DOHH2 (cell line): ENCODE measurements at regions not wholly inside any gene's neighbourhood (a gene's known extent, or its start where the extent isn't known, plus 50 kb on each side); places are given as distances from the start of the nearest gene placed in this dataset.

Experiments
- H3F3A ChIP-seq: fragments of 200-600 bp; sonication (generic), shearing (Covaris generic); 2 replicates; pipeline ENCODE4 v1.6.0; 2016; ENCODE audit warnings: antibody characterized with exemption, mild to moderate bottlenecking; ENCODE audit not compliant: control insufficient read depth, insufficient read depth
- H3K27ac ChIP-seq: fragments of 200-600 bp; sonication (generic); 2 replicates; pipeline ENCODE4 v1.5.1; 2014; ENCODE audit warnings: low read depth, mild to moderate bottlenecking, low read length, moderate library complexity
- H3K27me3 ChIP-seq: fragments of 200-600 bp; sonication (generic); 2 replicates; pipeline ENCODE4 v1.6.1; 2014; ENCODE audit warnings: mild to moderate bottlenecking, low read length, mixed read lengths; ENCODE audit not compliant: control insufficient read depth
- H3K36me3 ChIP-seq: fragments of 200-600 bp; sonication (generic); 2 replicates; pipeline ENCODE4 v1.6.1; 2014; ENCODE audit warnings: mild to moderate bottlenecking, low read length, moderate library complexity, mixed read lengths; ENCODE audit not compliant: control insufficient read depth
- H3K4me1 ChIP-seq: fragments of 200-600 bp; sonication (generic); 2 replicates; pipeline ENCODE4 v1.6.1; 2014; ENCODE audit warnings: mild to moderate bottlenecking, low read length, mixed read lengths; ENCODE audit not compliant: control insufficient read depth
- H3K4me2 ChIP-seq: fragments of 200-600 bp; sonication (generic); 2 replicates; pipeline ENCODE4 v1.6.0; 2014; ENCODE audit warnings: mild to moderate bottlenecking, low read length, moderate library complexity
- H3K4me3 ChIP-seq: fragments of 200-600 bp; sonication (generic); 2 replicates; pipeline ENCODE4 v1.5.1; 2014; ENCODE audit warnings: mild to moderate bottlenecking, low read length, mixed read lengths
- H3K79me2 ChIP-seq: fragments of 200-600 bp; sonication (generic); 2 replicates; pipeline ENCODE4 v1.6.1; 2014; ENCODE audit warnings: mild to moderate bottlenecking, low read length, mixed read lengths; ENCODE audit not compliant: control insufficient read depth
- H3K9me2 ChIP-seq: fragments of 200-600 bp; sonication (generic); replicated peaks from 2 replicates; pipeline ENCODE4 v1.6.1; 2014; ENCODE audit warnings: mild to moderate bottlenecking, low read length, mixed read lengths; ENCODE audit not compliant: control insufficient read depth
- H3K9me3 ChIP-seq: fragments of 200-600 bp; sonication (generic); 2 replicates; pipeline ENCODE4 v1.6.1; 2014; ENCODE audit warnings: antibody characterized with exemption, low read length, mixed read lengths; ENCODE audit not compliant: control insufficient read depth, insufficient read depth
- H4K20me1 ChIP-seq: fragments of 200-600 bp; sonication (generic); 2 replicates; pipeline ENCODE4 v1.6.0; 2014; ENCODE audit warnings: low read depth, mild to moderate bottlenecking, antibody characterized with exemption, low read length, moderate library complexity; ENCODE audit not compliant: control insufficient read depth, insufficient read depth
- CTCF ChIP-seq: fragments of 200-600 bp; sonication (generic); IDR thresholded peaks from one replicate; pipeline ENCODE4 v1.5.1; 2014; ENCODE audit warnings: antibody characterized with exemption, mild to moderate bottlenecking, low read depth, low read length; ENCODE audit not compliant: poor library complexity, severe bottlenecking
- EZH2phosphoT487 ChIP-seq: fragments of 200-600 bp; sonication (generic); IDR thresholded peaks from 2 replicates; pipeline ENCODE4 v1.6.1; 2017; ENCODE audit warnings: borderline replicate concordance, mild to moderate bottlenecking, antibody characterized with exemption, low read length, moderate library complexity, mixed read lengths

- Histone ChIP-seq H3K9me3 (no peaks in the 10 kb centered on the region), H3K4me3 (no peak overlapping the region), H3K27me3 (no peaks in the 10 kb centered on the region), H3K9me2 (no peaks in the 10 kb centered on the region), H3K4me2 (no peak overlapping the region), H4K20me1 (no peaks in the 10 kb centered on the region), H3K36me3 (no peaks in the 10 kb centered on the region), H3K79me2 (no peaks in the 10 kb centered on the region), H3K27ac (no peak overlapping the region), H3K4me1 (no peaks in the 10 kb centered on the region), H3F3A (no peaks in the 10 kb centered on the region)
- no peak for TF ChIP-seq CTCF
- TF ChIP-seq EZH2phosphoT487 = no peak
Measured at GRCh38 chrX:107567370-107567769, 60.9 kb upstream of the PRPS1 start.

GRCh38 chrX:107571296-107571998 is 56.9 kb upstream of the PRPS1 start:
- Histone ChIP-seq H3K4me1 (no peaks in the 10 kb centered on the region), H4K20me1 (no peaks in the 10 kb centered on the region), H3K9me3 (no peaks in the 10 kb centered on the region), H3K79me2 (no peaks in the 10 kb centered on the region), H3K4me2 (no peak overlapping the region), H3K9me2 (no peaks in the 10 kb centered on the region), H3K36me3 (no peaks in the 10 kb centered on the region), H3F3A (no peaks in the 10 kb centered on the region), H3K4me3 (no peak overlapping the region), H3K27me3 (no peaks in the 10 kb centered on the region), H3K27ac (no peak overlapping the region)
- TF ChIP-seq EZH2phosphoT487 = no peak
- TF ChIP-seq CTCF = no peak

GRCh38 chrX:107573016-107573415 is 55.3 kb upstream of the PRPS1 start:
- no peaks in the 10 kb centered on the region for H3K27me3 ChIP-seq
- no peaks in the 10 kb centered on the region for H3F3A ChIP-seq
- H3K27ac ChIP-seq = no peak overlapping the region
- H4K20me1 ChIP-seq = no peaks in the 10 kb centered on the region
- H3K9me3 ChIP-seq = no peaks in the 10 kb centered on the region
- TF ChIP-seq EZH2phosphoT487 = no peak
- no peak for TF ChIP-seq CTCF
- H3K79me2 ChIP-seq = no peaks in the 10 kb centered on the region
- no peaks in the 10 kb centered on the region for H3K9me2 ChIP-seq
- no peaks in the 10 kb centered on the region for H3K4me1 ChIP-seq
- no peak overlapping the region for H3K4me3 ChIP-seq
- no peak overlapping the region for H3K4me2 ChIP-seq
- H3K36me3 ChIP-seq = no peaks in the 10 kb centered on the region
